CD4-positive, alpha-beta T cell (primary cell): ENCODE measurements at regions not wholly inside any gene's neighbourhood (a gene's known extent, or its start where the extent isn't known, plus 50 kb on each side); places are given as distances from the start of the nearest gene placed in this dataset.
"Not testable (repeated sequence)": the region's sequence is repeated elsewhere in the genome, so short reads cannot be mapped to it uniquely, and the experiment has no call there.

Source experiments
- ATAC-seq: fragments of 200-7000 bp; cut with Tn5 transposase; one replicate; pipeline ENCODE4 v1.10.0; 2022; ENCODE audit warnings: mild to moderate bottlenecking; ENCODE audit not compliant: poor library complexity
- CTCF ChIA-PET: fragments of 350-600 bp; sonication (Branson Sonifier 250); formaldehyde crosslinking; loops from one replicate; lab custom pipeline; 2021; ENCODE audit warnings: antibody characterized with exemption, inconsistent platforms; lab: Charles Lee
- POLR2A ChIA-PET: fragments of 350-600 bp; sonication (Branson Sonifier 250); formaldehyde crosslinking; loops from one replicate; lab custom pipeline; 2021; ENCODE audit warnings: antibody characterized with exemption, inconsistent platforms; lab: Charles Lee
- DNase-seq, 14 experiments: peaks; one replicate each; pipeline ENCODE4 v3.0.0-alpha.2; 2013 to 2020; ENCODE audit warnings: mixed read lengths in 2 of 14
- H3K27ac ChIP-seq, 2 donors: one replicate each; pipeline versions ENCODE4 v1.5.1 to v1.7.0; 2013; ENCODE audit warnings: low read length in 2 of 2, low read depth in 1 of 2, mild to moderate bottlenecking in 1 of 2
- H3K27me3 ChIP-seq, 2 experiments: 1 replicate in 1 of 2; 2 replicates in 1 of 2; pipeline versions ENCODE4 v1.6.1 to v1.7.0; 2013; ENCODE audit warnings: low read length in 2 of 2, control low read depth in 1 of 2, mild to moderate bottlenecking in 1 of 2, moderate library complexity in 1 of 2; ENCODE audit not compliant: insufficient read depth in 2 of 2, control insufficient read depth in 1 of 2
- H3K36me3 ChIP-seq: one replicate; pipeline ENCODE4 v1.6.1; 2013; ENCODE audit warnings: low read length, control low read depth; ENCODE audit not compliant: insufficient read depth
- H3K4me1 ChIP-seq: one replicate; pipeline ENCODE4 v1.6.1; 2013; ENCODE audit warnings: low read length, control low read depth; ENCODE audit not compliant: insufficient read depth
- H3K4me3 ChIP-seq: one replicate; pipeline ENCODE4 v1.5.1; 2013; ENCODE audit warnings: mild to moderate bottlenecking, low read length, moderate library complexity
- H3K9me3 ChIP-seq, 2 experiments: 1 replicate in 1 of 2; 2 replicates in 1 of 2; pipeline versions ENCODE4 v1.6.1 to v1.7.0; 2013; ENCODE audit warnings: low read length in 2 of 2, mild to moderate bottlenecking in 2 of 2, control low read depth in 1 of 2, moderate library complexity in 1 of 2; ENCODE audit not compliant: control insufficient read depth in 1 of 2, insufficient read depth in 1 of 2
- H3K27ac Mint-ChIP-seq: one replicate; pipeline ENCODE4 v1.8.0; 2020; ENCODE audit warnings: mixed read lengths
- H3K27me3 Mint-ChIP-seq: one replicate; pipeline ENCODE4 v1.8.0; 2021; ENCODE audit warnings: mixed read lengths
- H3K36me3 Mint-ChIP-seq: one replicate; pipeline ENCODE4 v1.8.0; 2021; ENCODE audit warnings: low read depth, mixed read lengths
- H3K4me1 Mint-ChIP-seq: one replicate; pipeline ENCODE4 v1.8.0; 2021; ENCODE audit warnings: low read depth, mixed read lengths
- H3K4me3 Mint-ChIP-seq: one replicate; pipeline ENCODE4 v1.8.0; 2020; ENCODE audit warnings: mild to moderate bottlenecking, mixed read lengths
- H3K9me3 Mint-ChIP-seq: one replicate; pipeline ENCODE4 v1.8.0; 2020; ENCODE audit warnings: mixed read lengths
- intact Hi-C, 2 experiments: fragments of 100-400 bp; cut with DNase I in 1 of 2; cut with micrococcal nuclease in 1 of 2; formaldehyde crosslinking; loops; one replicate each; pipeline versions ENCODE4 v1.15.1 to v1.9.0; 2023 to 2025; cut with DNase I, micrococcal nuclease
- TF ChIP-seq, protein P1 (sequence below): fragments of 200-600 bp; IDR thresholded peaks from one replicate; pipeline ENCODE4 v1.8.0; 2022; ENCODE audit warnings: antibody characterized with exemption, mild to moderate bottlenecking

DNA sequence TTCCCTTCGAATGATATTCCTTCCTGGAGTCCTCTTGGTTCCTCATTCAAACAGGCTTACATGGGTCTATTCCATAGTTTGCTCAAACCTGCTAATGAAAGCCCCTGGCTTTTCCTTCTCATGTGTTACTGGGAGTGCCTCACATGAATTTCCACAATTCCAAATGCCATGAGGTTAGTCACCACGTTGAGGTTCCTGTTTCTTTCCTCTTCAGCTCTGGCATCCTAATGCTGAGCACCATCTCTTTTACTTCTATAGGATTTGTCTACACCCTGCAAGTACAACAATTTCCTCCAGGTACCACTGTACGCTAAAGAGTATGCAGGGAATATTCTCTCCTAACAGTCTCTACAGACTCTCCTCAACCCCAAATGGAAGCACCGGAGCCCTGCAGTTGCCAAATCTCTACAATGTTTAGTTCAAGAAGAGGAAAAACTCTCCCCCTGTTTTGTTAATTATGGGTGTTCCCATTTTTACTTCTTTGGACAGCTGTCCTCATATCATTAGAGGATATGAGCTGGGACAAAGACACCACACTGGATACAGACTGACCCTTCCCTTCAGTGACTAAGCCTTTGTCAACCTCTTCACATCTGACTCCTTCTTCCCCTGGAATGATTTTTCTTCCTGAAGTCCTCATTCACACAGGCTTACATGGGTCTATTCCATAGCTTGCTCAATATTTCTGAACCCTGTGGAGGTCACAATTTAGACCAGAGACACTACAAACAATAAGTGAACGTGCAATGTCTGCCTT lies 145.8 kb upstream of the BET1 start:
- no peaks in the 10 kb centered on the region for H3K4me1 ChIP-seq
- POLR2A ChIA-PET, result no interaction called here
- no peaks in the 10 kb centered on the region for H3K36me3 ChIP-seq
- DNase-seq, result no peak
- H3K9me3 Mint-ChIP-seq, result no peaks in the 10 kb centered on the region
- TF ChIP-seq, protein P1, sequence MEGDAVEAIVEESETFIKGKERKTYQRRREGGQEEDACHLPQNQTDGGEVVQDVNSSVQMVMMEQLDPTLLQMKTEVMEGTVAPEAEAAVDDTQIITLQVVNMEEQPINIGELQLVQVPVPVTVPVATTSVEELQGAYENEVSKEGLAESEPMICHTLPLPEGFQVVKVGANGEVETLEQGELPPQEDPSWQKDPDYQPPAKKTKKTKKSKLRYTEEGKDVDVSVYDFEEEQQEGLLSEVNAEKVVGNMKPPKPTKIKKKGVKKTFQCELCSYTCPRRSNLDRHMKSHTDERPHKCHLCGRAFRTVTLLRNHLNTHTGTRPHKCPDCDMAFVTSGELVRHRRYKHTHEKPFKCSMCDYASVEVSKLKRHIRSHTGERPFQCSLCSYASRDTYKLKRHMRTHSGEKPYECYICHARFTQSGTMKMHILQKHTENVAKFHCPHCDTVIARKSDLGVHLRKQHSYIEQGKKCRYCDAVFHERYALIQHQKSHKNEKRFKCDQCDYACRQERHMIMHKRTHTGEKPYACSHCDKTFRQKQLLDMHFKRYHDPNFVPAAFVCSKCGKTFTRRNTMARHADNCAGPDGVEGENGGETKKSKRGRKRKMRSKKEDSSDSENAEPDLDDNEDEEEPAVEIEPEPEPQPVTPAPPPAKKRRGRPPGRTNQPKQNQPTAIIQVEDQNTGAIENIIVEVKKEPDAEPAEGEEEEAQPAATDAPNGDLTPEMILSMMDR, result no peak
- H3K9me3 ChIP-seq, result no peaks in the 10 kb centered on the region
- intact Hi-C loops, result no loop called here
- no peaks in the 10 kb centered on the region for H3K27me3 ChIP-seq
- no peaks in the 10 kb centered on the region for H3K4me1 Mint-ChIP-seq
- no peak overlapping the region for H3K4me3 ChIP-seq
- no peak for ATAC-seq
- no peaks in the 10 kb centered on the region for H3K36me3 Mint-ChIP-seq
- H3K27ac ChIP-seq, result no peak overlapping the region
- no peak overlapping the region for H3K27ac Mint-ChIP-seq
- no peak overlapping the region for H3K4me3 Mint-ChIP-seq
- CTCF ChIA-PET, result no interaction called here
- H3K27me3 Mint-ChIP-seq, result peaks cover 5% of the 10 kb centered on the region

DNA sequence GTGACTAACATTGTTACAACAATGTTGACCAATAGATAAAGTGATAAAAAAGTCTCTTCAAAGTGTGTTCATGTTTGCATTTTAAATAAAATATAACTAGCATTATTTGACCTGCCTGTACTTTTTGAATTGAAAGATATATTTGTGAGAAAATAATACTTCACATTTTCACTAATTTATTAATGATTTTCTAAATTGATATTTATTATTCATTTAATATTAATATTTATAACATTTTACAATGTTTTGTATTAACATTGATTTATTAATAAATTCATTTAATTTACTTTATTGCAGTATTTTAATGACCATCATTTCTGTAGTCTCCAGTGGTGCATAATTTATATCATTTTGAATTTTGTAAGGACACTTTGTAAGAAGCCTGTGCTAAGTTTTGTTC lies 150.0 kb upstream of the BET1 start:
- Mint-ChIP-seq H3K27ac (no peak overlapping the region), H3K4me3 (no peak overlapping the region), H3K9me3 (no peaks in the 10 kb centered on the region), H3K36me3 (no peaks in the 10 kb centered on the region), H3K27me3 (peaks cover 5% of the 10 kb centered on the region), H3K4me1 (no peaks in the 10 kb centered on the region)
- H3K9me3 ChIP-seq, result no peaks in the 10 kb centered on the region
- no peaks in the 10 kb centered on the region for H3K36me3 ChIP-seq
- H3K27me3 ChIP-seq, result no peaks in the 10 kb centered on the region
- intact Hi-C loops, result no loop called here
- POLR2A ChIA-PET, result no interaction called here
- no peak overlapping the region for H3K27ac ChIP-seq
- TF ChIP-seq, protein P1, result no peak
- no peak overlapping the region for H3K4me3 ChIP-seq
- ATAC-seq (no peak), DNase-seq (no peak)
- CTCF ChIA-PET, result no interaction called here
- H3K4me1 ChIP-seq, result no peaks in the 10 kb centered on the region

DNA sequence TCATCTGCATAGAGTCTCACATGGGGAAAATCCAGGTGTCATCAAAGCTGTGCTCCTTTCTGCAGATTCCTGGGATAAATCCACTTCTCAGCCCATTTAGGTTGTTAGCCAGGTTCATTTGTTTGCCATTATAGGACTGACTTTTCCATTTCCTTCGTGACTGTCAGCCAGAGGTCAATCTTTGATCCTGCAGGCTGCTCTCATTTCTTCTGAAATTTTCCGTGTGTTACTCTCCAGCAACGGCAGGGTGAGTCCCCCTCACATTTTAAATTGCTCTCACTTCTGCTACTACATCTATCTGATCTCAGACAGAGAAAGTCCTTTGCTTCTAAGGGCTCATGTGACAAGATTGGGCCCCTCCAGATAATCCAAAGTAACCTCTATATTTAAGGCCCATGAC lies 150.7 kb upstream of the BET1 start:
- no peaks in the 10 kb centered on the region for H3K9me3 Mint-ChIP-seq
- ATAC-seq (no peak), DNase-seq (no peak)
- TF ChIP-seq, protein P1, result no peak
- no peaks in the 10 kb centered on the region for H3K4me1 Mint-ChIP-seq
- ChIA-PET POLR2A (no interaction called here), CTCF (no interaction called here)
- H3K36me3 Mint-ChIP-seq, result no peaks in the 10 kb centered on the region
- Histone ChIP-seq H3K4me1 (no peaks in the 10 kb centered on the region), H3K36me3 (no peaks in the 10 kb centered on the region), H3K27ac (no peak overlapping the region), H3K27me3 (no peaks in the 10 kb centered on the region), H3K9me3 (no peaks in the 10 kb centered on the region), H3K4me3 (no peak overlapping the region)
- H3K4me3 Mint-ChIP-seq, result no peak overlapping the region
- intact Hi-C loops, result no loop called here
- H3K27me3 Mint-ChIP-seq, result peaks cover under 1% of the 10 kb centered on the region
- no peak overlapping the region for H3K27ac Mint-ChIP-seq

DNA sequence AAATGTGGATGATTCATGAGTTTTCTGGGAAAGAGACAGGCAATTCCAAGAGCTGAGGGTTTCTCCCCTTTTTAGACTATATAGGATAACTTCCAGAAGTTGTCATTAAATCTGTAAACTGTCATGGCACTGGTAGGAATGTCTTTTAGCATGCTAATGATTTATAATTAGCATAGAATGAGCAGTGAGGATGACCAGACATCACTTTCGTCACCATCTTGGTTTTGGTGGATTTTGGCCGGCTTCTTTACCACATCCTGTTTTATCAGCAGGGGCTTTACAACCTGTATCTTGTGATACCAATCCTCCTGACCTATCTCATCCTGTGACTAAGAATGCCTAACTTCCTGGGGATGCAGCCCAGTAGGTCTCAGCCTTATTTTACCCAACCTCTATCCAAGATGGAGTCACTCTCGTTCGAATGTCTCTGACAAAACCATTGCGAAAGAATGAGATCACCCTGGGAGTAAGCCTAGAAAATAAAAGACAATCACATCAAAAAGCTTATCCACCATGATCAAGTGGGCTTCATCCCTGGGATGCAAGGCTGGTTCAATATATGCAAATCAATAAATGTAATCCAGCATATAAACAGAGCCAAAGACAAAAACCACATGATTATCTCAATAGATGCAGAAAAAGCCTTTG lies 153.6 kb upstream of the BET1 start:
- H3K9me3 ChIP-seq, H3K27ac Mint-ChIP-seq, H3K27me3 ChIP-seq, H3K36me3 Mint-ChIP-seq, H3K27me3 Mint-ChIP-seq, CTCF ChIA-PET, H3K4me1 ChIP-seq, H3K4me1 Mint-ChIP-seq, H3K4me3 ChIP-seq, H3K27ac ChIP-seq, H3K36me3 ChIP-seq, H3K9me3 Mint-ChIP-seq, intact Hi-C loops, ATAC-seq, POLR2A ChIA-PET, H3K4me3 Mint-ChIP-seq: not testable (repeated sequence)
- peak in 1 of 14 experiments; percentile 10 for DNase-seq
